Activated CD8-positive, alpha-beta memory T cell treated with anti-CD3 and anti-CD28 coated beads, Interleukin-2, amount 50 U/mL, for 48 hours (primary cell): ENCODE measurements at regions not wholly inside any gene's neighbourhood (a gene's known extent, or its start where the extent isn't known, plus 50 kb on each side); places are given as distances from the start of the nearest gene placed in this dataset.

Experiments used
- DNase-seq: peaks from one replicate; pipeline ENCODE4 v3.0.0-alpha.2; 2020

DNA sequence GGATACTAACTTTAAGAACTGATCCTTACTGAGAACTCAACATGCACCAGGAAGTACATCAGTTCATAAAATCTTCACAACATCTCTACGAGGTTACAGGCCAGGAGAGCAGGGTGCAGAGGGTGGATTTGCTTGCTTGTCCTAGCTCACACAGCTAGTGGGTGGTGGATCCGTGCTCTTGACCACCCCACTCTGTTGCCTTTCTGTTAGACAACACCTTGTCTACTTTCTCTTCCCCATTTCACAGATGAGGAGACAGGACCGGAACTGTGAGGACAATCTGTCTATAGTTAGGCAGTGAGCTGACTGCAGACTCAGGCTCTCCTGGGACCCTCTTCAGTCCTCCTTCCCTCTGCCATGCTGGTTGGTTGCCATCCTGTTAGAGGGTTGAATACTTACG is 221.7 kb upstream of the TLE3 start:
- no peak for DNase-seq

DNA sequence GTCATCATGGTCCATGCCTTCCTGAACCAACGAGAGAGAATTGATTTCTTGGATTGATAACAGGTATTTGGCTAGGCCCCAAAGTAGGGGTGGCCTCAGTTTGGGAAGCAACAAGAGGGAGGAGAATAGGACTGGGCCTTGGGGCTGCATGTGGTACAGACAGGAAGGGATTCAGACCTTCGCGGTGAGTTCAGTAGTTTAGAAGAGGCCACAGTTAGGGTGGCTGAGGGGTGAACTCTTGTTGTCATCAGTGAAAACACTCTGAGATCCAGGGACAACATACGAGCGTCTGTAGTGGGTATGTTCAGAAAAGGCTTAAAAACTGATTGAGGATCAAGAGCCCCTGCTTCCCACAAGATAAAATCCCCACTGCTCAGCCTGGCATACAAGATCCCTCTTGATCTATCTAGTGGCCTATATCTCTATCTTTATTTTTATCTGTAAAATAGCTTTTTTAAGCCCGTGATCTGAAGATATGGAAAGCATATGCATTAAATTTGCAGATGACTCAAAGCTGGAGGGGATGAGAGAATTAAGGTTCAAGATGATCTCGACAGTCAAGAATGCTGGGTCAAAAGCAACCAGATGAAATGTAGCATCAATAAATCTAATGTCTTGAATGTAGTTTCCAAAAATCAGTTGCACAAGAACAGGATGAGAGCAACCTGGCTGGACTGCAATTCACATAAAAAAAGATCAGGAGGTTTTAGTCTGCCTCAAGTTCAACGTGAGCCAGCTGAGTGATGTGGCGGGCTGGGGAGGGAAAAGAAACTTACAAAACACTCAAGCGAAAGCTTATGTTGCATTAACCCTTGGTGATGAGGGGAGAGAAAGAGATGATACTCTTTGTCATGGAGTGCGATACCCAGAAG is 221.1 kb upstream of the TLE3 start:
- DNase-seq = no peak

DNA sequence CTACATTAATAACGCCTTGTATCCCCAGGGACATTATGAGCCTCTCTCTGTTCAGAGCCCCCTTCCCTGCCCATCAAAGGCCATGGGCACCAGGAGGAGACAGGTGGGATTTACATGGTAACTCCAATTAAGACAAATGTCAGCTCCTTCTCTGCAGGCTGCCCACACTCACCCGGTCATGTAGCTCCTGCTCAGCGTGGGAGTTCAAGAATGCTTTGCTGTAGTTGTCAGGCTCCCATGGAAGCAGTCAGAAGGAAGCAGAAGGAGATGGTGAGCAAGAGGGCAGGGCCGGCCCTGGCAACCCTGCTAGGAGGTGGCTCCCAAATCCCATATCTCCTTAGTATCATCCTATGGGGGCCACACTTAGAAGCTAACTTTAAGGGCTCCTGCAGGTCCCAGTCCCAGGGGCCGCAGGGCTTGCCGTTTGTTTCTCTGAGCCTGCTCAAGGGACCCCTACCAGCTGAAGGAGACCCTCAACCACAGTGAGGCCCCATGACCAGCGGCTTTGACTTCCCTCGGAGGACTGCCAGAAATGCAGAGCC is 218.4 kb upstream of the TLE3 start:
- no peak for DNase-seq

DNA sequence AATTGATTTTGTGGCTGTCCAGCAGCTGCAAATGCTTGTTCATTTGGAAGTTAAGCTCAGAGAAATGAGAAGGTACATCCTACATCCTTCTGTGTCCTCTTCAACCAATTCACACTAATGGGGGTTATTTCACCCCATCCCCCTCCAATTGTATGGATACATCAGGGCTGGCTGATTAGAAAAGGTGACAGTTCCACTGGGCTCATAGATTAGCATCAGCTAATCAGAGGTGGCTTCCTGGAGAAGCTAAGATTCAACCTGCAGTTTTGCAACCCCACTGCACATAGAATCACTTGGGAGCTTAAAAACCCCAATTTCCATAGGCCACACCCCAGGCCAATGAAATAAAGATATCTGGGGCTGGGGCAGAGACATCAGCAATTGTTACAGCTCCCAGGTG is 217.7 kb upstream of the TLE3 start:
- DNase-seq = no peak

DNA sequence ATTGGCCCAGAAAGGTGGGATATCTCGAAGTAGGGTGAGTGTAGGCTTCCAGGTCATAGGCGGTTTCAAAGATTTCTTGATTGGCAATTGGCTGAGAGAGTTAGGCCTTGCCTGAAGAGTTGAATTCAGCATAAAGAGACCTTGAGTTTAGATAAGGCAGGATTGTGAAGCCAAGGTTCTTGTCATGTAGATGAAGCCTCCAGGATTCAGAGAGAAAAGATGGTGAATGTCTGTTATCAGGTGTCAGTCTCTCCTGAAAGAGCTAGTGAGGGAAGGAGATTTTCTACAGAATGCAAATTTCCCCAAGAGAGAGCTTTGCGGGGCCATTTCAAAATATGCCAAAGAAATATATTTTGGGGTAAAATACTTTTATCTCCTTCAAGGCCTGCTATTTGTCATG is 217.0 kb upstream of the TLE3 start:
- DNase-seq = no peak

DNA sequence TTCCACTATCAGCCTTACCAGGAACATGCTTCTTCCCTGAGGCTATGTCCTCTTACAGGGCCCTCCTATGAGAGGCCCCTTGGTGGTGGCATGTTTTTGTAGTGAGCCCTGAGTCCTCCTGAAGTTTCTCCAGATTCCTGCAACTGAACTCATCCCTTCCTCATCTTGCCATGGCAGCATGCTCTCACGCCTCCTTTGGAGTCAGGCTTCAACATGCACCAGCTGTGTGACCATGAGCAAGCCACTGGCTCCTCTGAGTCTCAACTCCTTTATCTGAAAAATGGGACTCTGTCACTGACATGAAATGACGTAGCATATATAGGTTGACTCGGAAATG is 216.3 kb upstream of the TLE3 start:
- no peak for DNase-seq

DNA sequence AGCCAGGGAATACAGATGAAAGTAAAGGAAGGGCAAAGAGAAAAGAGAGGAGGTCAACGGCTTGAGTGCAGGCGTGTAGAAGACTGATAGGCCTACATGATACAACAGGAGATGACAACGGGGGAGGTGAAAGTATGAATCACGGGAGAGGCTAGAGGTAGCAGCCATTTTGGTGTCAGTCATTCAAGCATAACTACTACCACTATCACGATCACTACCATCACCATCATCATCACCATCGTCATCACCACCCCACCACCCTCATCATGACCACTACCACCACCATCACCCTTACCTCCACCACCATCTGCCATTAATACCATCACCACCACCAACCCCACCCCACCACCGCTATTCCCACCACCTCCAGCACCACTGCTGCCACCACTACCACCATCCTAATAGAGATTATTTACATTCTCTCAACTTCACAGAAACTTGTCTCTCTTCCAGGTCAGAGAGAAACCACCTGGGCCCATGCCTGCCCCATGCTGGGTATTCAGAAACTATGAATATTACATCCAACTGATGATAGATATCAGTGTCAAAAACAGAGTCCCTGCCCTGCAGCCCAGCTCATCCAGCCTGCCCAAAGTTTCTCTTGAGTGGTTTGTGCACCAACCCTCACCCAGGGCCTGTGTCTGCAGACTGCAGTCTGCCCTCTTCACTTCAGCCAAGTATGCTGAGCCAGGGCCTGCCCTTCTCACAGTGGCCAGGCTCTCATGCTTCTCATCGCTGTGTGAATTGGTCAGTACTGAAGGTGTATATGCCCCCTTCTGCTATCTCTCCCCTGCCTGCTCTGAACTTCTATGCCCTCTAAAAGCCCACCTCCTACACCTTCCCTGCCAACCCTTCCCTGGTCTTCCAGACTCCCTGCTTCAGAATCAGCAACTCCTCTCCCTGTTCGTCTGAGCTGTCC is 215.6 kb upstream of the TLE3 start:
- no peak for DNase-seq

DNA sequence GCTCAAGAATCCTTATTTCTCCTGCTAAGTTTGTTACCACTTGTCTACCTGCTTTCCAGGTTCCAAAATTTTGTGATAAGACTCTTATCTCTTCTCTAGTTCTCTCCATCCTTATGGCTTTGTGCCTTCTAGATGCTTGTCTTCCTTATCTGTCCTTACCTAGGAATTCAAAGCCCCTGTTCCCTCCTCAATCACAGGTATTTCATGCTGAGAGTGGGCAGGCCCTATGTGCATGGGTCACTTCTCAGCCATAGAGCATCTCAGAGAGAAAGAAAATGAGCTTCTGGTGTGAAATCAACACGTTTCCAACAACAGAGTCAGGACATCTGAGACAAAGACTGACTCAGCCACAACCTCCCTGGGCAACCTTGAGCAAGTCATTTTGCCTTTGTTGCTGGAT is 214.1 kb upstream of the TLE3 start:
- DNase-seq = no peak

DNA sequence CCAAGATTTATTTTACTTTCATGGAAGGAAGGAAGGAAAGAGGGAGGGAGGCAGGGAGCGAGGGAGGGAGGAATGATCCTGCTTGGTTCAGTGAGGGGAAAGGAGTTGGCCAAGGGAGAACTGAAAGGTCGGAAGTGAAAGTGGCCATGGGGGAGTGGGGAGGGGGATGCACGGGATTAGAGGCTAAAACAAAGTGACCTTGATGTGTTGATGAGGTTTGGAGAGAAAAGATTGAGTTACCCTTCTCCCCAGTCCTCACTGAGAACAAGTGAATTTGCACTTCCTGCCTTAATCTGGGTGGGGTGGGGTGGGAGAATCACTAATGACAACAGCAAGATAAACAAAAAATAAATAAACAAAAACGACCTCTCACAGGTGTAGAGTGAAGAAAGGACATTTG is 212.0 kb upstream of the TLE3 start:
- DNase-seq = no peak

DNA sequence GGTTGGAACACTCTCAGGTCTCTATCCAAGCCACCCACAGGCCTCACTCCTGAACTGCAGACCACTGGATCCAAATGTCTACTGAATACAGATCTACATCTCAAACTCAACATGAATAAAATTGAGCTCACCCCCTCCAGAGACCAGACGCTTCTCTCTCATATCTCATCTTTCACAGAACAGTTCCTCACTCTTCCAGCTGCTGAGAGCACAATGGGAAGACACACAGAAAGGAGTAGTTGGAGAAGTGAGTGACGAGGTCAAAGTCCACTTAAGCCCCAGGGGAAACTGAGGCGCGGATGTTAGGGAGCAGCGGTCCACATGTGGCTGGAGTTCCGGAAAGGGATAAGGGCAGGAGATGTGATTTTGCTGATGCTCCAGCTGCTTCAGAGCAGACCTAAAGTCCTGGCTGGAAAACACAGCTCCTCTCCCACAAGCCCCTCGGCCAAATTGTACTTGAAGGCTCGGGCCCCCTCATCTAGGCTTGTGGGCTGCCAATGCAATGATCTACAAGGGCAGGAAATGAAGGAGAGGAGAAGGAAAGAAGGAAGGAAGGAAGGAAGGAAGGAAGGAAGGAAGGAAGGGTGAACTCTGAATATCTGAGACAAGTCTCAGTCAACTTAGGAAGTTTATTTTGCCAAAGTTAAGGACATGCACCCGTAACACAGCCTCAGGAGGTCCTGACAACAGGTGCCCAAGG is 211.2 kb upstream of the TLE3 start:
- DNase-seq = no peak

DNA sequence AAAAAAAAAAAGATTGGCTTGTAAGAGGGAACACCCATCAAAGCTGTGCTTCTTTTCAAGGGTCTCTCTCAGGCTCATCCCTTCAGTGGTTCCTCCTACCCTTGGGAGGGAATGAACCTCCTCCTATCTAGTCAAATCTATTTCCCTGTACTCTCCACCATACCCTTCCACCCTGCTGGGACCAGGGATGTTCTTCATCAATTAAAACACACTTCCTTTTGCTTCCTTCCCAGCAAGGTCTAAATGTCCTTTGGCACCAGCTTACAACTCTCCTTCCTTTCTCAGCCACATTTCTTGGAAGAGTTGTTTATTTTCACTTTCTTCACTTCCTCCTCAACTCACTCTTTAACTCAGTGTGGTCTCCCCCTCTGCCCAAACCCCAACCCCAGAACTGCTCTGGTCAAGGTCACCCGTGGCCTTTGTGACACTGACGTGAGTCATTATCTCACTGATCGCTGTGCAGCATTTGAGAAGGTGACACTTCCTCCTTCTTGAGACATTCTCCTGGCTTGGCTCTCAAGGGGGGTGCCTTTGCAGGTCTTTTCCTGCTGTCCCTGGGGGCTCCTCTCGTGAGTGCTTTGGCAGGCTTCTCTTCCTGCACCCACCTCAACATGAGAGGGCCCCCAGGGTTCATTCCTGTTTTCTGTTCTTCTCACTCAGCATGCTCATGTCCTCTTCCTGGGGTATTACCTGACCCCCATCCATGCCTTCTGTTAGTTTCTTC is 210.5 kb upstream of the TLE3 start:
- DNase-seq = no peak

DNA sequence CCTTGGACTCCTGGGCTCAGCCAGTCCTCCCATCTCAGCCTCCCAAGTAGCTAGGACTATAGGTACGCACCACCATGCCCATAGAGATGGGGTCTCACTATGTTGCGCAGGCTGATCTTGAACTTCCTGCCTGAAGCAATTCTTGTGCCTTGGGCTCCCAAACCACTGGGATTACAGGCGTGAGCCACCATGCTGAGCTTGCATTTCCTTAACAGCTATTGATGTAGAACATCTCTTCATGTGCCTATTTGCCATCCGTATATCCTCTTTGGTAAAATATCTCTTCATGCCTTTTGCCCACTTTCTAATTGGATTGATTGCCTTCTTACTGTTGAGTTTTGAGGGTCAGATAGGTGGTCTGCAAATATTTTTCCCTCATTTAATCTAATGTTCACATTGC is 208.9 kb upstream of the TLE3 start:
- DNase-seq = no peak

DNA sequence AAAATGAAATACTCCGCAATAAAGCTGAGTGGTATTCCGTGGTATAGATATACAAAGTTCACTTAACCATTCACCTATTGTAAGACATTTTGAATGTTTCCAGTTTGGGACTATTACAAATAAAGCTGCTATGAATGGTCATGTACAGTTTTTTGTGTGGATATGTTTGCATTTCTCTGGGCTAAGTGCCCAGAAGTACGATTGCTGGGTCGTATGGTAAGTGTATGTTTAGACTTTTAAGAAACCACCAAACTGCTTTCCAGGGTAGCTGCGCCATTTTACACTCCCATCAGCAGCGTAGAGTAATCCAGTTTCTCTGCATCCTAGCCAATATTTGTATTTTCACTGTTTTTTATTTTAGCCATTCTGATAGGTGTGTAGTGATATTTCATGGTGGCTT is 208.4 kb upstream of the TLE3 start:
- no peak for DNase-seq

DNA sequence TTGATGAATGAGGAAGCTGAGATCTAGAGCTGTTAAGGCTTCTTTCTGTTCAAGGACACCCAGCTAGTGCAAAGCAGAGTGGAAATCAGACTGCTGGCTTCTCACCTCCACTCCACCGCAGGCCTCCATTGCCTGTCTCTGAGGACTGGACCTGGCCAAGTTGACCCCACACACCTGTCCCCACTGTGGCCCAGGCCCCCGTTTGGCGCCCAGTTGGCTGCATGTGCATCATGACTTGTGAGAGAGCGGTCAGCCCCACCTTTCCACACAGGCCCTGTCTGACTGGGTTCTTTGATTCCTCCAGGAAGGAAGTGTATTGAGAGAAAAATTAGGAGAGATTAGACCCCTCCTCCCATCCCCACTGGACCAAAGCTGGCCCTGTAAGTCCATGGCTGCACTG is 206.3 kb upstream of the TLE3 start:
- no peak for DNase-seq

DNA sequence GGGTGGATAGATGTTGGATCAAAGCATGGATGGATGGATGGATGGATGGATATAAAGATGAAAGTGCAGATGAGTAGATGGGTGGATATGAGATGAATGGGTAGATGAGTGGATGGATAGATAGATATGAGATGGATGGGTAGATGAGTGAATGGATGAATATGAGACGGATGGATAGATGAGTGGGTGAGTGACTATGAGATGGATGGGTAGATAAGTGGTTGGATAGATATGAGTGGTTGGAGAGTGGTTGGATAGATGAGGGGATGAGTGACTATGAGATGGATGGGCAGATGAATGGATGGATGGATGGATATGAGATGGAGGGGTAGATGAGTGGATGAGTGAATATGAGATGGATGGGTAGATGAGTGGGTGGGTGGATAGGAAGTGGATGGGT is 204.6 kb upstream of the TLE3 start:
- DNase-seq = no peak

DNA sequence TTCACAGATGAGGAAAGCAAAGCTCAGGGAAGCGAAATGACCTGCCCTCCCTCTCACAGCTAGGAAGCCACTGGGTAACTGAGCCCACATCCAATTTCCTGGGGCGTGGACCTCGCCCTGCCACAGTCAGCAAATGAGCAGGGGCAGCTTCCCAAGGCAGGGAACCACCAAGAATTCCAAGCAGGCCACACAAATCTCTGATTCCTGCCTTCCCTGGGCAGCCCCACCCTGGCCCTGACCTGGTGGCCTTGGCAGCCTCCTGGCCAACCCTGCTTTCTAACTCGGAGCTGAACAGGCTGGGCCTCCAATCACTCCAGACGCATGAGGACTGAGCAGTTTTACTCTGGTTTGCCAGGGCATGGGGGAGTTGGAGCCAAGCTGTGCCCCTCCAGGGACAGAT is 203.7 kb upstream of the TLE3 start:
- no peak for DNase-seq

DNA sequence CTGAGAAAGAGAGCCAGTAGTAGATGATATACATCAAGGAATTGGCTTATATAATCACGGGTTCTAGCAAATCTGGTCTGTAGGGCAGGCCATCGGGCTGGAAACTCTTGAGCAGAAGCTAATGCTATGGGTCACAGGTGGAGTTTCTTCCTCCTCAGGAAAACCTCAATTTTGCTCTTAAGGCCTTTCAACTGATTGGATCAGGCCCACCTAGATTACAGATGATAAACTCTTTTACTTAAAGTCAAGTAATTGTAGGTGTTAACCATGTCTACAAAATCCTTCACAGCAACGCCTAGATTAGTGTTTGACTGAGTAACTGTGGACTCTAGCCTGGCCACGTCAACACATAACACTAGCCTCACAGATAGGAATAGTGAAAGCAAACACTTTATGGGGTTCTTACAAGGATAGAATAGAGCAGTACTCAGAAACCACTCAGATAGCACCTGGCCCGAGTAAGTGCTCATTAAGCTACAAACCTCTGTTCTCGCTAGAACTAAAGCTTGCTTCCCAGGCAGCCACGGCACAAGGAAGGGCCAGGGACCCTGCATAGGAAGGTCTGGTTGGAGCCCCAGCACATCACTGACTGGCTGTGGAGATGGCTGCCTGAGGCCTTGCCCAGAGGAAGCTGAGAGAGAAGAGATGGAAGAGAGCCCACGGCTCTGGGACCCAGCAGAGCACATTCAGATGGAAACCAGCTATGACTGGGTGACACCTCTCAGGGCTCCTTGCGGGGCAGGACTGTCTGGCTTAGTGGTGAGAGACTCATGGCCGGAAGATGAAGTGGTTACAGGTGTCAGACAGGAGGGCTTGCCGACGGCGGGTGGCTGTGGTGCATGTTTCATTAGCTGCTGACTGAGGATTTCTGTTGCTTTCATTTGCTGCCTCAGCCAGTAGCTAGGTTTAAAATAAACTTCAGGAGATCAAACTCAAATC is 202.5 kb upstream of the TLE3 start:
- peak; percentile 84 for DNase-seq

DNA sequence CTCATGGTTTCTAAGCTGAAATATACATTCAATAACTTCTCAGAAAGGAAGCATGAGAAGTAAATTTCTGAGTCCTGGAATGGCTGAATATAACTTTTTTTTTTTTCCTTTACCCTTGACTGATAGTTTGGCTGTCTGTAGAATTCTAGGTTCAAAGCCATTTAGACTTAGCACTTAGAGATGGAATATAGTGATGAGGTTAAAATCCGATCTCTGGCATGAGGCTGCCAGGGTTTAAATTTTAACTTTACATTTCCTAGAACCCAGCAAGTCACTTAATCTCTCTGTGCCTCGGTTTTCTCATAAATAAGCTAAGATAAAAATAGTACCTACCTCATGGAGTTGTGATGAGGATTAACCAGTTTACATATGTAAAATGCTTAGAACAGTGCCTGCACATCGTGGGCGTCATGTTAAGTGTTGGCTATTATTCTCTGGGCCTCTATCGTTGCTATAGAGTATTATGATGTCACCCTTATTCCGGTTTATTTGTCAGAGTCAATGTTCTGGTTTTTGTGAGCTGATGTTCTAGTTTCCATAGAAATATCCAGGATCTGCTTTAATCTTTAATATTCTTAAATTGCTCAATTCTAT is 199.8 kb upstream of the TLE3 start:
- no peak for DNase-seq

DNA sequence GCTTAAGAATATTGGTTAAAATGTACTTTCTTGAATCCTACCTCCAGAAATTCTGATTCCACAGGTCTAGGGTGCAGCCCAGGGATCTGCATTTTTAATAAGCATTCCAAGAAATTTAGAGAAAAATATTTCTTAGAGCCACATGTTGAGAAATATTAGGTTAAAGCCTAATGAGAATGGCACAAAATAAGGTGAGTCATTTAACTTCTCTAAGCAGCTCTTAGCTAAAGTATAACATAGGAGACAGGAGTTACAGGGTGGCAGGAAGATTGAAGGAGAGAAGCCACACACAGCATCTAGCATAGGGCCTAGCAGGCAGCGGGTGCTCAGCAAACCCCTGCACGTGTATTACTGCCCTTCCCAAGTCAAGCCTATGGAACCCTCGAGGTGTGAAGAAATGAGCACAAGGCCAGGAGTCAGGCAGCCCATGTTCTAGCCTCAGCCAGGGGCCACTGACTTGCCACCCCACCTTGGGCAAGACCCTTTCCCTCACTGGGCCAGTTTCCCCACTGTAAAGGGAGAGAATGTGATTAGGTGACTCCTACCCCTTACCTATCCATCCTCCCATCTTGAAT is 197.1 kb upstream of the TLE3 start:
- DNase-seq = no peak

DNA sequence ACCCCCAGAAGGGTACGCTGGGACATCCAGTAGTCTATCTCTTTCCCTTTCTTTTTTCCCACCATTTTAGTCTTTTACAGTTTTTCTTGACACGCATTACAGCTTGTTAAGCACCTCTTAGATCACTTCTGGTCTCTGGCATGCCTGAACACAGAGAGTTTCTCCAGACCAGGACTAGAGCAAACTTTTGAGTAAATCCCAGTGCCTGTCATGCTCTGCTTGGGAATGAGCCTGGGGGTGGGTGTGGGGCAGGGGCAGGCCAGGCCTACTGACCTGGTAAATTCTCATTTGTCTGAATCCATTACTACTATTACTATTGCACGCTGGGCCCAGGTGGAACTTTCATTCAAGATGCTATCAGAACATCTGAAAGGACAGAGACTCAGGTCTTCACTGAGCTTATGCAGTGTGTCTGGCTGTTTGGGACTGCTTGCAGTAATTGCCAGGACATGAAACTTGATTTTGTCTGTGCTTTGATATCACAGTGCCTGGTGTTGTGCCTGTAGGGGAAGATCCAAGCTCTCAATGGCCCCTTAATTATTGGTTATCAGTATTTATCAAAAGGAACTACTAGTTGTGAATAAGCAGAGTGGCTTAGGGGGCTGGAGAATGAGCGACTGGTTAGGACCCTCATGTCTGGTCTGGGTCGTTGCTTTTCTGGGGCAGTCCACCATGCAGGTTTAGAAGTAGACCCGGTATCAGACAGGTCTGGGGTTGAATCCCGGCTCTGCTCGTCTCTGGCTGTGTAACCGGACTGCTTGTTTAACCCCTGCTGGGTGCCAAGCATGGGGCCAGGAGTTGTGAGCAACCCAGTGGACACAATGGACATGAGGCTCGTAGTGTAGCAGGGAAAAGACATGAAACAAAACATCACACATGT is 196.1 kb upstream of the TLE3 start:
- no peak for DNase-seq
